Right lobe of liver (tissue), 4 donors: ENCODE measurements at regions not wholly inside any gene's neighbourhood (a gene's known extent, or its start where the extent isn't known, plus 50 kb on each side); places are given as distances from the start of the nearest gene placed in this dataset.

Experiments used
- POLR2A ChIP-seq: fragments of 450-650 bp; IDR thresholded peaks from one replicate; pipeline ENCODE4 v1.6.1; 2017; ENCODE audit warnings: antibody characterized with exemption, mild to moderate bottlenecking
- TF ChIP-seq, protein P1 (sequence below), 4 donors: fragments of 200-600 bp in 3 of 4; fragments of 450-650 bp in 1 of 4; IDR thresholded peaks; one replicate each; pipeline versions ENCODE4 v1.5.1 to v1.8.0; 2016 to 2022; ENCODE audit warnings: antibody characterized with exemption in 4 of 4, mild to moderate bottlenecking in 2 of 4
- donor health status: DM: no; HTN: no; CAD: no.
- donor health status: DM: no; HTN: no; CAD: no.
- donor health status: DM: no; HTN: yes; CAD: no.

DNA sequence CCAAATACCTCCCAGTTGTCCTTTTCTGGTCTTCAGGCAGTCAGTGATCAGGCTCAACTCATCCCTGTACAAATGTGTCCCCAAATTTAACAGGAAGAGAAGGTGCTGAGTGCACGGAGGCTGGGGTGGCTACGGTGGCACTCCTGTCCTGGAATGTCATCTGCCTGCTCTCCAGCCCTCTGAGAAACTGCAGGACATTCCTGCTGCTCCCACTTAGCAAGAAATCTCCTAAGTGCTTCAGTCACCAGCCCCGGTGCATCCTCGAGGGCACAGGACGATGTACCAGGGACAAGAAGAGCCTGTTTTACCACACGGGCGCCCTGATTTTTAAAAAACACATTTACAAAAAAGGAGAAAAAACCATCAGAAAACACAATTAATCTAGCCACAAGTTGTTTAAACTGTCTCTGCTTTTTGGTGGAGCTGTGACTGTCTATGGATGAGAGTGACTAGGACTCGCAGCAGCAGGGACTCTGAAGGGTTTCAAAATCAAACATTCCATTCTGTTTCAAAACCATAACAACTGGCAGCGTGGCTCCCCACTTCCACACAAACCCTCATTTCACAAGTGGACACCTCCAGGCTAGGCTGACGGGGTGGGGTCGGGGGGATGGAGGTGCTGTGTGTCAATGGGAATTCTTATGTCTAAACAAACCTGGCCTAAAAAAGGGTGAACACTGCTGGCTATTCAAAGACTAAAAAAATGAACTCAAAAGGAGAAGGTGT, 65.3 kb upstream of the CNEP1R1 start:
- TF ChIP-seq, protein P1, sequence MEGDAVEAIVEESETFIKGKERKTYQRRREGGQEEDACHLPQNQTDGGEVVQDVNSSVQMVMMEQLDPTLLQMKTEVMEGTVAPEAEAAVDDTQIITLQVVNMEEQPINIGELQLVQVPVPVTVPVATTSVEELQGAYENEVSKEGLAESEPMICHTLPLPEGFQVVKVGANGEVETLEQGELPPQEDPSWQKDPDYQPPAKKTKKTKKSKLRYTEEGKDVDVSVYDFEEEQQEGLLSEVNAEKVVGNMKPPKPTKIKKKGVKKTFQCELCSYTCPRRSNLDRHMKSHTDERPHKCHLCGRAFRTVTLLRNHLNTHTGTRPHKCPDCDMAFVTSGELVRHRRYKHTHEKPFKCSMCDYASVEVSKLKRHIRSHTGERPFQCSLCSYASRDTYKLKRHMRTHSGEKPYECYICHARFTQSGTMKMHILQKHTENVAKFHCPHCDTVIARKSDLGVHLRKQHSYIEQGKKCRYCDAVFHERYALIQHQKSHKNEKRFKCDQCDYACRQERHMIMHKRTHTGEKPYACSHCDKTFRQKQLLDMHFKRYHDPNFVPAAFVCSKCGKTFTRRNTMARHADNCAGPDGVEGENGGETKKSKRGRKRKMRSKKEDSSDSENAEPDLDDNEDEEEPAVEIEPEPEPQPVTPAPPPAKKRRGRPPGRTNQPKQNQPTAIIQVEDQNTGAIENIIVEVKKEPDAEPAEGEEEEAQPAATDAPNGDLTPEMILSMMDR (IDR thresholded peaks at IDR 0.05): no peak
- no peak for TF ChIP-seq POLR2A
